ENCODE measurements at regions not wholly inside any gene's neighbourhood (a gene's known extent, or its start where the extent isn't known, plus 50 kb on each side); places are given as distances from the start of the nearest gene placed in this dataset.

- Histone ChIP-seq H3K56ac (ENCODE audit: extremely low read depth, insufficient read depth, low read length) (no peak overlapping the region), H3K9ac (ENCODE audit: low read depth, low read length) (no peak overlapping the region), H2AK5ac (ENCODE audit: low read depth, low read length) (no peak overlapping the region), H4K8ac (ENCODE audit: low read depth in 2 of 2, low read length in 2 of 2) (no peak overlapping the region), H3K27ac (ENCODE audit: insufficient read depth, low read length) (no peak overlapping the region), H2AFZ (replicated peaks; ENCODE audit: low read length, poor library complexity) (no peak overlapping the region), H2BK120ac (ENCODE audit: low read depth, low read length) (no peak overlapping the region), H3K9me3 (ENCODE audit: control insufficient read depth, insufficient read depth, low read length) (peaks cover 3% of the 10 kb centered on the region; the same call in 1 of the 2 replicates), H2BK20ac (ENCODE audit: low read depth, low read length) (no peak overlapping the region), H4K5ac (ENCODE audit: low read depth, low read length) (no peak overlapping the region), H3K27me3 (ENCODE audit: control insufficient read depth, insufficient read depth, low read length) (no peaks in the 10 kb centered on the region), H3K4ac (ENCODE audit: low read depth, low read length) (no peak overlapping the region), H3K36me3 (ENCODE audit: control insufficient read depth, insufficient read depth, low read length) (no peaks in the 10 kb centered on the region), H3K4me3 (ENCODE audit: insufficient read depth, low read depth, low read length) (no peak overlapping the region), H4K20me1 (ENCODE audit: insufficient read depth, low read length) (no peaks in the 10 kb centered on the region), H3K79me1 (ENCODE audit: low read depth in 1 of 2, low read length in 2 of 2) (no peaks in the 10 kb centered on the region), H2AK9ac (replicated peaks; ENCODE audit: low read depth, low read length, poor library complexity) (no peak overlapping the region), H3K4me2 (ENCODE audit: low read depth, low read length) (no peak overlapping the region), H3K4me1 (ENCODE audit: control insufficient read depth, insufficient read depth, low read length) (no peaks in the 10 kb centered on the region), H4K91ac (ENCODE audit: insufficient read depth, low read depth, low read length) (no peak overlapping the region), H2BK5ac (ENCODE audit: low read depth, low read length, poor library complexity, severe bottlenecking) (no peak overlapping the region), H3K9me1 (ENCODE audit: insufficient read depth, low read length) (no peaks in the 10 kb centered on the region), H2BK15ac (ENCODE audit: low read depth, low read length) (no peak overlapping the region), H3K14ac (replicated peaks; ENCODE audit: low read depth, low read length) (no peak overlapping the region), H3K18ac (ENCODE audit: low read depth, low read length) (no peak overlapping the region), H3K23ac (ENCODE audit: low read depth, low read length) (no peak overlapping the region)
- no CpG with 5 or more reads among the region's 4 CpGs for WGBS, 2 experiments (ENCODE audit: extremely low coverage in 2 of 2, insufficient read length in 1 of 2)
- TF ChIP-seq FOS (IDR thresholded peaks at IDR 0.05; ENCODE audit: low read depth, low read length) (no peak), ELK1 (IDR thresholded peaks at IDR 0.05; ENCODE audit: borderline replicate concordance, low read depth, low read length) (no peak), USF2 (IDR thresholded peaks at IDR 0.05; ENCODE audit: low read depth, low read length) (no peak), RFX5 (IDR thresholded peaks at IDR 0.05; ENCODE audit: low read depth, low read length) (no peak), BHLHE40 (IDR thresholded peaks at IDR 0.05; ENCODE audit: low read depth, low read length) (no peak), NFE2L2 (IDR thresholded peaks at IDR 0.05; ENCODE audit: low read depth, low read length) (no peak), SMC3 (IDR thresholded peaks at IDR 0.05; ENCODE audit: low read depth, low read length) (no peak), MAFK (IDR thresholded peaks at IDR 0.05; ENCODE audit: low read depth, low read length) (no peak), CHD1 (IDR thresholded peaks at IDR 0.05; ENCODE audit: low read depth, low read length) (no peak)
- intact Hi-C loops (cut with micrococcal nuclease), result no loop called here
- in situ Hi-C loops (cut with MboI; ENCODE audit: low sequenced_read_pairs), result no loop called here
- DNase-seq (no peak), ATAC-seq (ENCODE audit: low read depth) (no peak)
- dilution Hi-C loops (cut with HindIII; ENCODE audit: low sequenced_read_pairs, unreplicated experiment), result no loop called here
- no TSS peak for BruUV-seq (replicated peaks)
- ChIA-PET POLR2A (ENCODE audit: unreplicated experiment) (no interaction called here), CTCF (no interaction called here)
Measured at GRCh38 chr3:24853685-24854490, 359.2 kb upstream of the THRB start.
